B cell (primary cell): ENCODE measurements at regions not wholly inside any gene's neighbourhood (a gene's known extent, or its start where the extent isn't known, plus 50 kb on each side); places are given as distances from the start of the nearest gene placed in this dataset.

ENCODE experiments used
- EZH2 ChIP-seq: IDR thresholded peaks from 2 replicates; pipeline ENCODE4 v1.6.1; 2012; ENCODE audit warnings: borderline replicate concordance, low read depth, mild to moderate bottlenecking, moderate library complexity, low read length; ENCODE audit not compliant: insufficient read depth, poor library complexity, severe bottlenecking
- TF ChIP-seq, protein P1 (sequence below): fragments of 200-600 bp; IDR thresholded peaks from one replicate; pipeline ENCODE4 v1.8.0; 2022; ENCODE audit warnings: antibody characterized with exemption, mild to moderate bottlenecking

DNA sequence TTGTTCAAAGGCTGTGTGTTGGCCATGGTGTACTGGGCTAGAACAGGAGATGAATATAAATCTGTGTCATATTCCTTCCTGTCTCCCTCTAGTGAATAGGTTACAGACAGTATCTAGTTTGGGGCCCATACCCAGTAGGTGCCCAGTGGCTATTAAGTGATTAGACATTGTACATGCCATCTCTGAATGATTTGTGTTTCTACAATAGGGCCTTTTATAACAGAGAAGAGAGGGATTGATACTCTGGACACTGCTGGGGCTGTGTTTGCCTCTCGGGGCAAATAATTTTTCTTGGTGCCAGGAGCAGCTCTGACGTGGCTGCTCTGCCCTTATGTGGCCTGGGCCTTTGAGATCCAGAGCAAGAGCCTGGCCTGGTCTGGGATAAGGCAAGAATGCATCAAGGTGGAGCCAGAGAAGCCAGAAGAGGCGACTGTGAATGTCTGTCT lies 403.1 kb downstream of the SPRY2 start:
- TF ChIP-seq, protein P1, sequence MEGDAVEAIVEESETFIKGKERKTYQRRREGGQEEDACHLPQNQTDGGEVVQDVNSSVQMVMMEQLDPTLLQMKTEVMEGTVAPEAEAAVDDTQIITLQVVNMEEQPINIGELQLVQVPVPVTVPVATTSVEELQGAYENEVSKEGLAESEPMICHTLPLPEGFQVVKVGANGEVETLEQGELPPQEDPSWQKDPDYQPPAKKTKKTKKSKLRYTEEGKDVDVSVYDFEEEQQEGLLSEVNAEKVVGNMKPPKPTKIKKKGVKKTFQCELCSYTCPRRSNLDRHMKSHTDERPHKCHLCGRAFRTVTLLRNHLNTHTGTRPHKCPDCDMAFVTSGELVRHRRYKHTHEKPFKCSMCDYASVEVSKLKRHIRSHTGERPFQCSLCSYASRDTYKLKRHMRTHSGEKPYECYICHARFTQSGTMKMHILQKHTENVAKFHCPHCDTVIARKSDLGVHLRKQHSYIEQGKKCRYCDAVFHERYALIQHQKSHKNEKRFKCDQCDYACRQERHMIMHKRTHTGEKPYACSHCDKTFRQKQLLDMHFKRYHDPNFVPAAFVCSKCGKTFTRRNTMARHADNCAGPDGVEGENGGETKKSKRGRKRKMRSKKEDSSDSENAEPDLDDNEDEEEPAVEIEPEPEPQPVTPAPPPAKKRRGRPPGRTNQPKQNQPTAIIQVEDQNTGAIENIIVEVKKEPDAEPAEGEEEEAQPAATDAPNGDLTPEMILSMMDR: no peak
- TF ChIP-seq EZH2: no peak
